Keratinocyte (primary cell): ENCODE measurements at regions not wholly inside any gene's neighbourhood (a gene's known extent, or its start where the extent isn't known, plus 50 kb on each side); places are given as distances from the start of the nearest gene placed in this dataset.

Source experiments
- DNase-seq: peaks from one replicate; pipeline ENCODE4 v3.0.0-alpha.2; 2011; ENCODE audit warnings: low read depth, missing footprints, low spot score
- FAIRE-seq: peaks from 2 replicates; lab custom pipeline; 2011; peaks lifted over from hg19 to GRCh38; lab: Jason Lieb, UNC
- H2AFZ ChIP-seq: 2 replicates; pipeline ENCODE4 v1.6.0; 2012; ENCODE audit warnings: low read length, control low read depth, inconsistent platforms; ENCODE audit not compliant: control insufficient read depth
- H3K27ac ChIP-seq: 2 replicates; pipeline ENCODE4 v1.5.1; 2011; ENCODE audit warnings: low read length; ENCODE audit not compliant: control insufficient read depth, insufficient read depth
- H3K27me3 ChIP-seq: 3 replicates; pipeline ENCODE4 v1.6.0; 2011; ENCODE audit warnings: low read length; ENCODE audit not compliant: control insufficient read depth, insufficient read depth; ENCODE audit errors: extremely low read depth
- H3K36me3 ChIP-seq, 2 experiments: 2 replicates in 1 of 2; 3 replicates in 1 of 2; pipeline ENCODE4 v1.5.1; 2011; ENCODE audit warnings: low read length in 2 of 2, mild to moderate bottlenecking in 1 of 2; ENCODE audit not compliant: control insufficient read depth in 2 of 2, insufficient read depth in 2 of 2; ENCODE audit errors: extremely low read depth in 1 of 2
- H3K4me1 ChIP-seq: 3 replicates; pipeline ENCODE4 v1.5.1; 2011; ENCODE audit warnings: low read length; ENCODE audit not compliant: control insufficient read depth, insufficient read depth; ENCODE audit errors: extremely low read depth
- H3K4me2 ChIP-seq: 3 replicates; pipeline ENCODE4 v1.6.0; 2011; ENCODE audit warnings: low read depth, low read length; ENCODE audit not compliant: control insufficient read depth, insufficient read depth; ENCODE audit errors: extremely low read depth
- H3K4me3 ChIP-seq, 3 experiments: fragments of 200-600 bp in 1 of 3; sonication (generic) in 1 of 3; 2 replicates in 2 of 3; 3 replicates in 1 of 3; pipeline ENCODE4 v1.5.1; 2011 to 2016; ENCODE audit warnings: low read length in 3 of 3, mild to moderate bottlenecking in 3 of 3, control low read depth in 2 of 3, inconsistent platforms in 1 of 3, low read depth in 1 of 3, mixed read lengths in 1 of 3, mixed run types in 1 of 3, moderate library complexity in 1 of 3; ENCODE audit not compliant: control insufficient read depth in 2 of 3, insufficient read depth in 2 of 3; ENCODE audit errors: extremely low read depth in 1 of 3
- H3K79me2 ChIP-seq: 2 replicates; pipeline ENCODE4 v1.6.0; 2012; ENCODE audit warnings: low read length; ENCODE audit not compliant: control insufficient read depth, insufficient read depth
- H3K9ac ChIP-seq: 3 replicates; pipeline ENCODE4 v1.6.0; 2011; ENCODE audit warnings: low read length; ENCODE audit not compliant: control insufficient read depth, insufficient read depth; ENCODE audit errors: extremely low read depth
- H3K9me1 ChIP-seq: 3 replicates; pipeline ENCODE4 v1.6.0; 2011; ENCODE audit warnings: low read length; ENCODE audit not compliant: control insufficient read depth, insufficient read depth; ENCODE audit errors: extremely low read depth
- H3K9me3 ChIP-seq: 2 replicates; pipeline ENCODE4 v1.5.1; 2012; ENCODE audit warnings: low read depth, low read length; ENCODE audit not compliant: control insufficient read depth
- H4K20me1 ChIP-seq: 3 replicates; pipeline ENCODE4 v1.6.0; 2011; ENCODE audit warnings: low read length; ENCODE audit not compliant: control insufficient read depth, insufficient read depth; ENCODE audit errors: extremely low read depth
- CTCF ChIP-seq, 3 experiments: IDR thresholded peaks in 1 of 3; conservative IDR thresholded peaks in 1 of 3; optimal IDR thresholded peaks in 1 of 3; 2 replicates in 2 of 3; 3 replicates in 1 of 3; pipeline versions ENCODE3 to v1.5.1; 2011; ENCODE audit warnings: low read length in 3 of 3, mild to moderate bottlenecking in 3 of 3, moderate library complexity in 2 of 3, control low read depth in 1 of 3, inconsistent platforms in 1 of 3; ENCODE audit not compliant: insufficient read depth in 2 of 3; ENCODE audit errors: extremely low read depth in 1 of 3
- EZH2 ChIP-seq: IDR thresholded peaks from one replicate; pipeline ENCODE4 v1.6.1; 2012; ENCODE audit warnings: inconsistent platforms, mild to moderate bottlenecking, low read length, moderate library complexity
- dilution Hi-C: fragments of 300-500 bp; cut with MboI; formaldehyde crosslinking; loops from one replicate; pipeline ENCODE4 v1.7.0; 2020; ENCODE audit warnings: low sequenced_read_pairs; ENCODE audit not compliant: extremely low pct_ligation_motif_present

GRCh38 chr20:63103402-63104311, 96.9 kb upstream of the BHLHE23 start:
- no peaks in the 10 kb centered on the region for H4K20me1 ChIP-seq
- DNase-seq: no peak
- no peak for FAIRE-seq
- dilution Hi-C loops: no loop called here
- H3K27ac ChIP-seq: no peak overlapping the region
- no peak overlapping the region for H3K4me3 ChIP-seq
- H3K79me2 ChIP-seq: no peaks in the 10 kb centered on the region
- TF ChIP-seq CTCF (optimal IDR thresholded peaks at IDR 0.05 in 1 of 3, IDR thresholded peaks at IDR 0.05 in 1 of 3, conservative IDR thresholded peaks at IDR 0.05 in 1 of 3; ENCODE audit: extremely low read depth in 1 of 3, insufficient read depth in 2 of 3, low read length in 3 of 3) (no peak), EZH2 (no peak)
- H3K9me1 ChIP-seq: no peaks in the 10 kb centered on the region
- H3K9ac ChIP-seq: no peak overlapping the region
- peaks cover 7% of the 10 kb centered on the region for H3K27me3 ChIP-seq
- H2AFZ ChIP-seq: no peak overlapping the region
- H3K4me2 ChIP-seq: no peak overlapping the region
- no peaks in the 10 kb centered on the region for H3K4me1 ChIP-seq
- no peaks in the 10 kb centered on the region for H3K9me3 ChIP-seq
- H3K36me3 ChIP-seq: no peaks in the 10 kb centered on the region

GRCh38 chr20:63102721-63103375, 96.1 kb upstream of the BHLHE23 start:
- Histone ChIP-seq H3K79me2 (no peaks in the 10 kb centered on the region), H3K4me1 (no peaks in the 10 kb centered on the region), H3K27me3 (peaks cover 7% of the 10 kb centered on the region), H3K4me2 (peak overlapping the region; percentile 90), H3K27ac (no peak overlapping the region), H3K9me3 (no peaks in the 10 kb centered on the region), H3K4me3 (peak overlapping the region; percentile 18 to 82 (median 34)), H3K36me3 (no peaks in the 10 kb centered on the region), H3K9ac (peak overlapping the region; percentile 65), H4K20me1 (no peaks in the 10 kb centered on the region), H3K9me1 (no peaks in the 10 kb centered on the region), H2AFZ (peak overlapping the region; percentile 12)
- FAIRE-seq: no peak
- no peak for DNase-seq
- TF ChIP-seq CTCF (optimal IDR thresholded peaks at IDR 0.05 in 1 of 3, IDR thresholded peaks at IDR 0.05 in 1 of 3, conservative IDR thresholded peaks at IDR 0.05 in 1 of 3; ENCODE audit: extremely low read depth in 1 of 3, insufficient read depth in 2 of 3, low read length in 3 of 3) (no peak), EZH2 (no peak)
- dilution Hi-C loops: no loop called here
